HUES48 (cell line): ENCODE measurements at regions not wholly inside any gene's neighbourhood (a gene's known extent, or its start where the extent isn't known, plus 50 kb on each side); places are given as distances from the start of the nearest gene placed in this dataset.
A peak's percentile ranks its signal among the peaks of the same experiment; 100 is the strongest.

ENCODE experiments used
- H3K27ac ChIP-seq: one replicate; pipeline ENCODE4 v1.7.0; 2013; ENCODE audit warnings: low read depth, low read length, inconsistent platforms
- H3K27me3 ChIP-seq: 2 replicates; pipeline ENCODE4 v1.6.1; 2013; ENCODE audit warnings: mild to moderate bottlenecking, low read length; ENCODE audit not compliant: control insufficient read depth, insufficient read depth
- H3K36me3 ChIP-seq: 2 replicates; pipeline ENCODE4 v1.6.1; 2013; ENCODE audit warnings: low read length; ENCODE audit not compliant: control insufficient read depth, insufficient read depth
- H3K4me1 ChIP-seq: 2 replicates; pipeline ENCODE4 v1.6.1; 2013; ENCODE audit warnings: mild to moderate bottlenecking, low read length; ENCODE audit not compliant: control insufficient read depth, insufficient read depth
- H3K4me3 ChIP-seq: 2 replicates; pipeline ENCODE4 v1.5.1; 2013; ENCODE audit warnings: mild to moderate bottlenecking, low read depth, low read length
- H3K9ac ChIP-seq: 2 replicates; pipeline ENCODE4 v1.6.1; 2013; ENCODE audit warnings: mild to moderate bottlenecking, low read depth, low read length, moderate library complexity
- H3K9me3 ChIP-seq: 2 replicates; pipeline ENCODE4 v1.6.1; 2013; ENCODE audit warnings: low read length; ENCODE audit not compliant: control insufficient read depth, insufficient read depth

DNA sequence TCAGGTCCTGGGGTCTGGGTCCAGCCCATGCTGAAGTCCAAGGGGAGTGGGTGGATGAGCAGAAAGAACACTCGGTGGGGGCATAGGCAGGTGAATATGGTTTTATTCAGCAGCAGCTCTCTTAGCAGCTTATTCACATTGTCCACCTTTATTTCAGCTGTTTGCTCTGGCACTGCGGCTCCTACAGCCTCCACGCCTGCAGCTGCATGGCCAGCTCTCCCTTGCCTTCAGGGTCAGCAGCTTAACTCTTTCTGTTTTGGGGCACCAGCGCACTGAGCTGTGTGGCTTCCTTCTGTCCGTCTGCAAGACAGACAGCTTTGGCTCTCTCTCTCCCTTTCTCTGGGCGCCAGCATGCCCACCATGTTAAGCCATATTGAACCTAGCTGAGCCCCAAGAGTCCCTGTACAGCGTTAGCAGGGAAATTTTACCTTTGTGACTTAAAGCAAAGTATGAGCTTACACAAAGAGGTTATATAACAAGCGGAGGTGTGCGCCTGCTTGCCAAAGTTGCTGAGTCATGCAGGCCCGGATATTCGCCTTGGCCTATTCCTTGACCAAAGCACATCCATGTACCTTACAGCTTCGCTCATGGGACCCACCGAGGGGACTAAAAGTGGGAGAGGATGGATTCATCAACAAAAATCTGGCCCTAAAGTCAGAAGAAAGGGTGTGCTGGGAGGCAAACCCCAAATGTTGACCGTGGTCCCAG lies 170.1 kb upstream of the PFN2 start:
- Histone ChIP-seq H3K9ac (no peak overlapping the region), H3K4me3 (no peak overlapping the region), H3K4me1 (no peaks in the 10 kb centered on the region), H3K27me3 (no peaks in the 10 kb centered on the region), H3K36me3 (no peaks in the 10 kb centered on the region), H3K27ac (no peak overlapping the region), H3K9me3 (no peaks in the 10 kb centered on the region)

GRCh38 chr3:150138824-150139223 lies 168.1 kb upstream of the PFN2 start:
- Histone ChIP-seq H3K4me3 (no peak overlapping the region), H3K9me3 (no peaks in the 10 kb centered on the region), H3K4me1 (0 out of 2 replicates have a peak, but pooled peaks cover 3% of the 10 kb centered on the region), H3K27me3 (no peaks in the 10 kb centered on the region), H3K27ac (no peak overlapping the region), H3K36me3 (no peaks in the 10 kb centered on the region), H3K9ac (no peak overlapping the region)

DNA sequence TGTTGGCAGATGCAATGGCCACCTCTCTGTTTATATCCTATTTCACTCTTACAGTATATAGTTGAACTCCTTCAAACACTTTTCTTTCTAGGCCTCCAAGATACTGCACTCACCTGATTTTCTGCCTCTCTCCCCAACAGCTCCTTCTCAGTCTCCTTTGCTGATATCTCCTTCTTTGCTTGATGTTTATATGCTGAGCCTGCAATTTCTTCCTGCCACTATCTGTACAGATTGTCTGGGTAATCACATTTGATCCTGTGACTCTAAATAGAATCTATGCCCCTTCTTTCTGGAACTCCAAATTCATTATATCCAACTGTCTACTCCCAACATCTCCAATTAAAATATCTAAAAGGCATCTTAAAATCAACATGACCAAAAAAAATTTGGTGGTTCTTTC lies 165.5 kb upstream of the PFN2 start:
- no peak overlapping the region for H3K27ac ChIP-seq
- H3K9ac ChIP-seq = no peak overlapping the region
- no peaks in the 10 kb centered on the region for H3K9me3 ChIP-seq
- H3K36me3 ChIP-seq = no peaks in the 10 kb centered on the region
- no peaks in the 10 kb centered on the region for H3K27me3 ChIP-seq
- H3K4me3 ChIP-seq = no peak overlapping the region
- peaks cover 14% of the 10 kb centered on the region for H3K4me1 ChIP-seq

- Histone ChIP-seq H3K9me3 (no peaks in the 10 kb centered on the region), H3K4me3 (no peak overlapping the region), H3K27me3 (no peaks in the 10 kb centered on the region), H3K9ac (no peak overlapping the region), H3K27ac (no peak overlapping the region), H3K36me3 (no peaks in the 10 kb centered on the region), H3K4me1 (peaks cover 23% of the 10 kb centered on the region)
Measured at GRCh38 chr3:150135287-150135721, 164.6 kb upstream of the PFN2 start.

- no peak overlapping the region for H3K9ac ChIP-seq
- no peak overlapping the region for H3K27ac ChIP-seq
Measured at GRCh38 chr3:150133293-150133692, 162.6 kb upstream of the PFN2 start.

DNA sequence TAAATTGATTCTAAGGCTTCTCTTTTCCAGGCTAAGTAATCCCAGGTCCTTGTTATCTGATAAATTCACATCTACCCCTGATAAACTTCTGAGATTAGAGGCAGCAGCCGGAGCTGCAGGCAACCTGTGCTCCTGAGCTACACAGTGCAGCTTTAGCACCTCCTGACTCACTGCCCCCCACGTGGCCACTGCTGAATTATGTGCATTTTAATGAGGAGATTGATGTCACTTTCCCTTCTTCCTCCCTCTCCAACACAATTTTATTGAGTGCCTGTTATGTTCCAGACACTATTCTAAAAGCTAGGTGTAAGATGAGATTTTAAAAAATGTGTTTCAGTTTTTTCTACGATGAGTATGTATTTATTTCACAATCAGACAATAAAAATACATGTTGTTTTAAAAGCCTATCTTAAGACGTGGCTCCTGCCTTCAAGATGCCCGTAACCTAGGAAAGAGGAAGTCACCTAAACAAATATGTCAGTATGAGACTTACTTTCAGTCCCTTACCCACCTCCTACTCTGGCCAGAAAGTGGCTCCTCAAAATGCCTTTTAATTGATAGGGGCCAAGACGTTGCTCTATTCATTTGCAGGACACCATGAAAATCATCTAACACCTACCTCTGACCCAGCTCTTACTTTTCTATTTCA lies 161.5 kb upstream of the PFN2 start:
- H3K4me1 ChIP-seq = peaks cover 38% of the 10 kb centered on the region
- H3K4me3 ChIP-seq = no peak overlapping the region
- no peak overlapping the region for H3K9ac ChIP-seq
- H3K36me3 ChIP-seq = no peaks in the 10 kb centered on the region
- H3K27ac ChIP-seq = no peak overlapping the region
- H3K27me3 ChIP-seq = no peaks in the 10 kb centered on the region
- H3K9me3 ChIP-seq = no peaks in the 10 kb centered on the region

More at GRCh38 chr3:150133293-150133692, 162.6 kb upstream of the PFN2 start:
- Histone ChIP-seq H3K36me3 (no peaks in the 10 kb centered on the region), H3K4me3 (no peak overlapping the region), H3K27me3 (no peaks in the 10 kb centered on the region), H3K4me1 (peaks cover 38% of the 10 kb centered on the region), H3K9me3 (no peaks in the 10 kb centered on the region)

GRCh38 chr3:150131663-150132062 lies 161.0 kb upstream of the PFN2 start:
- Histone ChIP-seq H3K4me3 (no peak overlapping the region), H3K4me1 (peaks cover 38% of the 10 kb centered on the region), H3K27ac (no peak overlapping the region), H3K9ac (no peak overlapping the region), H3K9me3 (no peaks in the 10 kb centered on the region), H3K36me3 (no peaks in the 10 kb centered on the region), H3K27me3 (no peaks in the 10 kb centered on the region)

GRCh38 chr3:150130404-150131100 lies 159.9 kb upstream of the PFN2 start:
- H3K9me3 ChIP-seq = no peaks in the 10 kb centered on the region
- H3K36me3 ChIP-seq = no peaks in the 10 kb centered on the region
- peak overlapping the region; percentile 27 for H3K4me3 ChIP-seq
- H3K4me1 ChIP-seq = peaks cover 38% of the 10 kb centered on the region
- H3K27ac ChIP-seq = peak overlapping the region; percentile 84
- no peak overlapping the region for H3K9ac ChIP-seq
- no peaks in the 10 kb centered on the region for H3K27me3 ChIP-seq

DNA sequence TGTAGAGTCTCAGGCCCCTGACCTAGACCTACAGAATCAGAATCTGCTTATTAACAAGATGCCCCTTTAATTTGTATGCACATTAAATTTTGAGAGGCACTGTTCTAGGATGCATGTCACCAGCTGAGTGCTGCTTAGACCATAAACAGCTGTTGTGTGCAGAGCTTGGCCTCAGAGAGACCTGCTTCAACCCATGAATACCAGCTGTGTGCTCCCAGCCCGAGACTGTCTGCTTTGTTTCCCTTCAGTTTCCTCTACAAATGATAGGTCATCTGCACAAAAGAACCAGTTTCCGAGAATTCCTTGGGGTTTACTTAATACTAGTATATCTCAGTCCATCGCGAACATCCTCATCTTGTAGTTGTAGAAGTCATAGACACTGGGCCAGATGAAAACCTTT lies 158.5 kb upstream of the PFN2 start:
- no peak overlapping the region for H3K9ac ChIP-seq
- no peaks in the 10 kb centered on the region for H3K27me3 ChIP-seq
- no peak overlapping the region for H3K4me3 ChIP-seq
- no peaks in the 10 kb centered on the region for H3K36me3 ChIP-seq
- H3K27ac ChIP-seq = no peak overlapping the region
- no peaks in the 10 kb centered on the region for H3K9me3 ChIP-seq
- H3K4me1 ChIP-seq = peaks cover 35% of the 10 kb centered on the region

DNA sequence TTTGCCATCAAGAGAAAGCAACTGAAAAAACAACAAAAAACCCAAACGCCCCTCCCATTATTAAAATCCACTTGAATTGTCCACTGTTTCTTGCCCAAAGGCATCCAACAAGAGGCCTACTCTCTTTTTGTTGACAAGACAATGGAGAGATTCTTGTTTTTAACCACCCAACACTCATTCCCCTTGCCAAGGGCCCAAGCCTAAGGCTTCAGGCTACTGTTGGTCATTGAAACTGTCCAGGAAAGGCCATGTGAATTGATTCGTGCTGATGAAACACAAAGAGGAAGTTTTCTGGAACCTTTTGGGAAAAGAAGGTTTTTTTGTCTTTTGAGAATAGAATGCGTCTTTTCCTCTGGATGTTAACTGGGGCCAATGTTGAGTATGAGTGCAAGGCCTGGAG lies 157.4 kb upstream of the PFN2 start:
- Histone ChIP-seq H3K9ac (no peak overlapping the region), H3K4me1 (peaks cover 35% of the 10 kb centered on the region), H3K4me3 (no peak overlapping the region), H3K27ac (no peak overlapping the region), H3K36me3 (no peaks in the 10 kb centered on the region), H3K9me3 (no peaks in the 10 kb centered on the region), H3K27me3 (no peaks in the 10 kb centered on the region)

GRCh38 chr3:150127011-150127490 lies 156.4 kb upstream of the PFN2 start:
- Histone ChIP-seq H3K9me3 (no peaks in the 10 kb centered on the region), H3K27me3 (no peaks in the 10 kb centered on the region), H3K9ac (no peak overlapping the region), H3K27ac (no peak overlapping the region), H3K36me3 (no peaks in the 10 kb centered on the region), H3K4me1 (peaks cover 31% of the 10 kb centered on the region), H3K4me3 (no peak overlapping the region)
